Mesothelial cell of epicardium (in vitro differentiated cells): ENCODE measurements at regions not wholly inside any gene's neighbourhood (a gene's known extent, or its start where the extent isn't known, plus 50 kb on each side); places are given as distances from the start of the nearest gene placed in this dataset.

ENCODE experiments used
- DNase-seq, 2 experiments: peaks; one replicate each; pipeline ENCODE4 v3.0.0; 2021; ENCODE audit warnings: low spot score in 2 of 2; ENCODE audit not compliant: unreplicated experiment in 2 of 2
- H3K27ac Mint-ChIP-seq: 2 replicates; pipeline ENCODE4 v1.8.0; 2021; ENCODE audit warnings: mixed read lengths
- H3K27me3 Mint-ChIP-seq: 2 replicates; pipeline ENCODE4 v1.8.0; 2021; ENCODE audit warnings: low read depth, mixed read lengths
- H3K36me3 Mint-ChIP-seq: 2 replicates; pipeline ENCODE4 v1.8.0; 2021; ENCODE audit warnings: mixed read lengths
- H3K4me1 Mint-ChIP-seq: 2 replicates; pipeline ENCODE4 v1.8.0; 2021; ENCODE audit warnings: mixed read lengths
- H3K4me3 Mint-ChIP-seq: 2 replicates; pipeline ENCODE4 v1.8.0; 2021; ENCODE audit warnings: mild to moderate bottlenecking, moderate library complexity, mixed read lengths
- H3K9me3 Mint-ChIP-seq: 2 replicates; pipeline ENCODE4 v1.8.0; 2021; ENCODE audit warnings: mixed read lengths
- TF ChIP-seq, protein P1 (sequence below): fragments of 200-600 bp; sonication (generic); IDR thresholded peaks from one replicate; pipeline ENCODE4 v1.5.0; 2021; ENCODE audit warnings: antibody characterized with exemption; ENCODE audit not compliant: unreplicated experiment

- no peaks in the 10 kb centered on the region for H3K9me3 Mint-ChIP-seq
- H3K4me1 Mint-ChIP-seq, result peaks cover 16% of the 10 kb centered on the region
- H3K4me3 Mint-ChIP-seq, result no peak overlapping the region
- no peak overlapping the region for H3K27ac Mint-ChIP-seq
- peaks cover 52% of the 10 kb centered on the region for H3K27me3 Mint-ChIP-seq
- DNase-seq, result no peak
- H3K36me3 Mint-ChIP-seq, result no peaks in the 10 kb centered on the region
- TF ChIP-seq, protein P1, sequence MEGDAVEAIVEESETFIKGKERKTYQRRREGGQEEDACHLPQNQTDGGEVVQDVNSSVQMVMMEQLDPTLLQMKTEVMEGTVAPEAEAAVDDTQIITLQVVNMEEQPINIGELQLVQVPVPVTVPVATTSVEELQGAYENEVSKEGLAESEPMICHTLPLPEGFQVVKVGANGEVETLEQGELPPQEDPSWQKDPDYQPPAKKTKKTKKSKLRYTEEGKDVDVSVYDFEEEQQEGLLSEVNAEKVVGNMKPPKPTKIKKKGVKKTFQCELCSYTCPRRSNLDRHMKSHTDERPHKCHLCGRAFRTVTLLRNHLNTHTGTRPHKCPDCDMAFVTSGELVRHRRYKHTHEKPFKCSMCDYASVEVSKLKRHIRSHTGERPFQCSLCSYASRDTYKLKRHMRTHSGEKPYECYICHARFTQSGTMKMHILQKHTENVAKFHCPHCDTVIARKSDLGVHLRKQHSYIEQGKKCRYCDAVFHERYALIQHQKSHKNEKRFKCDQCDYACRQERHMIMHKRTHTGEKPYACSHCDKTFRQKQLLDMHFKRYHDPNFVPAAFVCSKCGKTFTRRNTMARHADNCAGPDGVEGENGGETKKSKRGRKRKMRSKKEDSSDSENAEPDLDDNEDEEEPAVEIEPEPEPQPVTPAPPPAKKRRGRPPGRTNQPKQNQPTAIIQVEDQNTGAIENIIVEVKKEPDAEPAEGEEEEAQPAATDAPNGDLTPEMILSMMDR, result no peak
Measured at GRCh38 chr20:22921595-22922421, 113.3 kb upstream of the SSTR4 start.

GRCh38 chr20:22922987-22923386 is 112.1 kb upstream of the SSTR4 start:
- no peak overlapping the region for H3K27ac Mint-ChIP-seq

GRCh38 chr20:22924046-22924737 is 110.9 kb upstream of the SSTR4 start:
- no peak overlapping the region for H3K27ac Mint-ChIP-seq
- no peaks in the 10 kb centered on the region for H3K9me3 Mint-ChIP-seq
- DNase-seq, result no peak
- H3K27me3 Mint-ChIP-seq, result peaks cover 35% of the 10 kb centered on the region
- H3K4me1 Mint-ChIP-seq, result peaks cover 36% of the 10 kb centered on the region
- H3K4me3 Mint-ChIP-seq, result no peak overlapping the region
- H3K36me3 Mint-ChIP-seq, result no peaks in the 10 kb centered on the region
- TF ChIP-seq, protein P1, result no peak

More at GRCh38 chr20:22922987-22923386, 112.1 kb upstream of the SSTR4 start:
- H3K36me3 Mint-ChIP-seq, result no peaks in the 10 kb centered on the region
- H3K4me1 Mint-ChIP-seq, result peaks cover 25% of the 10 kb centered on the region
- H3K4me3 Mint-ChIP-seq, result no peak overlapping the region
- peaks cover 44% of the 10 kb centered on the region for H3K27me3 Mint-ChIP-seq
- H3K9me3 Mint-ChIP-seq, result no peaks in the 10 kb centered on the region
- TF ChIP-seq, protein P1, result no peak
- DNase-seq, result no peak

DNA sequence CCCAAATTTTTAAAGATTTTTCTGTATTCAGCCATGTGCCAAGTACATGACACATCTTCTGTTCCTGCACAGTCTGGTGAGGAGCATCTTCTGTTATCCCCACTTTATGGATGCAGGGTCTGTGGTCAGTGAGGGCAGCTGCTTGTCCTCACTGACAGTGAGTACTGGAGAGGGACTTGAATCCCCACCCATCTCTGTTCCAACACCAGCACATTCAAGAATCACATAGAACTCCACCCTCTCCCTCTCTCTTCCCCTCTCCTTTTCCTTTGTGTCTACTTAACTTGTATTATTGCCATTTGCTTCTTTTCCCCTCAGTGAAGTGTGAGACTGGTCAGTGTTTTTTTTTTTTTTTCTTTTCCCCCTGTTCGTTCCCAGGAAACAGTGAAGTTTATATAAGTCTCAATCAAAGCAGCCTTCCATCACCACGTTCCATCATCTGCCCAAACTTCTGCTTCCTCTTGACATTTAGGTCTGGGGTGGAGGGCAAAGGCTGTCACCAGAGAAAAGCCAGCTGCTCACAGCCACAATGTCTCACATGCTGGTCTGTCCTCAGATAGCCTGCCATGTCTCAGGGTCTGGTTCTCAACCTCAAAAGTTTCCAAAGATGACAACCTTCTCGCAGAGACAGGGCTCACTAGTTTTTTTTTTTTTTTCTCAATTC is 110.0 kb upstream of the SSTR4 start:
- H3K27ac Mint-ChIP-seq, result no peak overlapping the region
- peaks cover 45% of the 10 kb centered on the region for H3K4me1 Mint-ChIP-seq
- no peaks in the 10 kb centered on the region for H3K36me3 Mint-ChIP-seq
- H3K27me3 Mint-ChIP-seq, result peaks cover 26% of the 10 kb centered on the region
- TF ChIP-seq, protein P1, result no peak
- no peak overlapping the region for H3K4me3 Mint-ChIP-seq
- no peaks in the 10 kb centered on the region for H3K9me3 Mint-ChIP-seq
- no peak for DNase-seq

DNA sequence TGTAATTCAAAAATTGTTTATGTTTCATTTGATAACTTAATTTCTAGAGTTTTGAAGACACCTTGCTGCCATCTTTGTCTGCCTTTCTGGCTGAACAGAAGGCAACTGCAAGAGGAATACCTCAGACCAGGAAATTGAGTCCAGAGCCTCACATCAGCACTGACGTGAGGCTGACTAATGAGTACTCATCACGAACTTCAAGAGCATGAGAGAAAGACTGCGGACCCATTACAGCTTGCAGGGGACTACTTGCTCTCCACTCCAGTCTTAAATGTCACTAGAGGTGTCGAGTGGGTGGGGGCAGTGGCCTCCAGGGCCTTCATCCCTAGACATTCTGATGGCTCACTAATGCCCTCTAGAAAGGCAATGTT is 109.5 kb upstream of the SSTR4 start:
- no peaks in the 10 kb centered on the region for H3K9me3 Mint-ChIP-seq
- peaks cover 45% of the 10 kb centered on the region for H3K4me1 Mint-ChIP-seq
- no peak overlapping the region for H3K27ac Mint-ChIP-seq
- peaks cover 25% of the 10 kb centered on the region for H3K27me3 Mint-ChIP-seq
- TF ChIP-seq, protein P1, result no peak
- no peaks in the 10 kb centered on the region for H3K36me3 Mint-ChIP-seq
- no peak overlapping the region for H3K4me3 Mint-ChIP-seq
- DNase-seq, result no peak
